Neural progenitor cell (in vitro differentiated cells): ENCODE measurements at regions not wholly inside any gene's neighbourhood (a gene's known extent, or its start where the extent isn't known, plus 50 kb on each side); places are given as distances from the start of the nearest gene placed in this dataset.

Source experiments
- DNase-seq: peaks from one replicate; pipeline ENCODE4 v3.0.0-alpha.2; 2016; ENCODE audit warnings: low spot score
- H2AFZ ChIP-seq: fragments of 200-600 bp; sonication (generic); replicated peaks from 2 replicates; pipeline ENCODE4 v1.6.1; 2016; ENCODE audit warnings: antibody characterized with exemption
- H3F3A ChIP-seq: fragments of 200-600 bp; sonication (generic); 2 replicates; pipeline ENCODE4 v1.6.1; 2016; ENCODE audit warnings: antibody characterized with exemption, low read depth
- H3K27ac ChIP-seq: fragments of 200-600 bp; sonication (generic); 2 replicates; pipeline ENCODE4 v1.5.1; 2016; ENCODE audit warnings: mild to moderate bottlenecking
- H3K27me3 ChIP-seq: fragments of 200-600 bp; sonication (generic); 2 replicates; pipeline ENCODE4 v1.6.1; 2016; ENCODE audit warnings: mild to moderate bottlenecking, moderate library complexity
- H3K36me3 ChIP-seq: fragments of 200-600 bp; sonication (generic); 2 replicates; pipeline ENCODE4 v1.5.1; 2016
- H3K4me1 ChIP-seq: fragments of 200-600 bp; sonication (generic); 2 replicates; pipeline ENCODE4 v1.6.1; 2016; ENCODE audit warnings: mixed run types
- H3K4me2 ChIP-seq: fragments of 200-600 bp; sonication (generic); 2 replicates; pipeline ENCODE4 v1.6.1; 2016
- H3K4me3 ChIP-seq: fragments of 200-600 bp; sonication (generic); 2 replicates; pipeline ENCODE4 v1.5.1; 2016
- H3K79me2 ChIP-seq: fragments of 200-600 bp; sonication (generic); 2 replicates; pipeline ENCODE4 v1.6.1; 2016; ENCODE audit warnings: low read depth
- H3K9ac ChIP-seq: fragments of 200-600 bp; sonication (generic); 2 replicates; pipeline ENCODE4 v1.6.1; 2016
- H3K9me3 ChIP-seq: fragments of 200-600 bp; sonication (generic); 2 replicates; pipeline ENCODE4 v1.5.1; 2016; ENCODE audit warnings: low read depth
- H4K20me1 ChIP-seq: fragments of 200-600 bp; sonication (generic); 2 replicates; pipeline ENCODE4 v1.6.1; 2016; ENCODE audit warnings: low read depth
- H3K27ac Mint-ChIP-seq: 3 replicates; pipeline ENCODE4 v1.8.0; 2021; ENCODE audit warnings: mixed read lengths
- H3K27me3 Mint-ChIP-seq: 2 replicates; pipeline ENCODE4 v1.8.0; 2022; ENCODE audit warnings: low read depth, mild to moderate bottlenecking, inconsistent platforms, moderate library complexity, mixed read lengths; ENCODE audit not compliant: insufficient read depth
- H3K36me3 Mint-ChIP-seq: 3 replicates; pipeline ENCODE4 v1.8.0; 2021; ENCODE audit warnings: mixed read lengths
- H3K4me1 Mint-ChIP-seq: 3 replicates; pipeline ENCODE4 v1.8.0; 2021; ENCODE audit warnings: mixed read lengths
- H3K4me3 Mint-ChIP-seq: 3 replicates; pipeline ENCODE4 v1.8.0; 2021; ENCODE audit warnings: mild to moderate bottlenecking, moderate library complexity, mixed read lengths
- H3K9me3 Mint-ChIP-seq: 3 replicates; pipeline ENCODE4 v1.8.0; 2020; ENCODE audit warnings: mixed read lengths
- CTCF ChIP-seq: fragments of 200-600 bp; sonication (generic); IDR thresholded peaks from 2 replicates; pipeline ENCODE4 v1.5.1; 2017; ENCODE audit warnings: antibody characterized with exemption, mild to moderate bottlenecking
- EZH2 ChIP-seq: fragments of 200-600 bp; sonication (generic); IDR thresholded peaks from 2 replicates; pipeline ENCODE4 v1.6.1; 2017; ENCODE audit warnings: antibody characterized with exemption, mild to moderate bottlenecking, moderate library complexity
- EZH2phosphoT487 ChIP-seq: fragments of 200-600 bp; sonication (generic); IDR thresholded peaks from 2 replicates; pipeline ENCODE4 v1.6.1; 2017; ENCODE audit warnings: antibody characterized with exemption

- H3K27me3 Mint-ChIP-seq = peaks cover 2% of the 10 kb centered on the region
- no peak overlapping the region for H3K27ac Mint-ChIP-seq
- no peak overlapping the region for H3K4me3 Mint-ChIP-seq
- peaks cover 13% of the 10 kb centered on the region for H3K4me1 Mint-ChIP-seq
- Histone ChIP-seq H2AFZ (no peak overlapping the region), H3K79me2 (no peaks in the 10 kb centered on the region), H3K9me3 (no peaks in the 10 kb centered on the region), H3K27ac (no peak overlapping the region), H4K20me1 (no peaks in the 10 kb centered on the region), H3K4me1 (peaks cover 5% of the 10 kb centered on the region), H3K9ac (no peak overlapping the region), H3K4me3 (no peak overlapping the region), H3F3A (no peaks in the 10 kb centered on the region), H3K36me3 (no peaks in the 10 kb centered on the region), H3K27me3 (no peaks in the 10 kb centered on the region), H3K4me2 (no peak overlapping the region)
- DNase-seq = no peak
- H3K36me3 Mint-ChIP-seq = no peaks in the 10 kb centered on the region
- TF ChIP-seq EZH2 (no peak), CTCF (no peak), EZH2phosphoT487 (no peak)
- H3K9me3 Mint-ChIP-seq = peaks cover 6% of the 10 kb centered on the region
Measured at GRCh38 chr4:137649711-137650450, 117.6 kb upstream of the PCDH18 start.

GRCh38 chr4:137648531-137648930 lies 116.2 kb upstream of the PCDH18 start:
- peak overlapping the region; percentile 68 for H2AFZ ChIP-seq
- peaks cover 6% of the 10 kb centered on the region for H3K9me3 Mint-ChIP-seq
- no peak for DNase-seq
- H3K27me3 ChIP-seq = no peaks in the 10 kb centered on the region
- H4K20me1 ChIP-seq = no peaks in the 10 kb centered on the region
- H3K4me1 Mint-ChIP-seq = peaks cover 13% of the 10 kb centered on the region
- no peaks in the 10 kb centered on the region for H3K9me3 ChIP-seq
- no peak overlapping the region for H3K4me3 Mint-ChIP-seq
- no peaks in the 10 kb centered on the region for H3K79me2 ChIP-seq
- peak overlapping the region; percentile 85 for H3K27ac Mint-ChIP-seq
- peaks cover 5% of the 10 kb centered on the region for H3K4me1 ChIP-seq
- H3K4me2 ChIP-seq = no peak overlapping the region
- H3K4me3 ChIP-seq = no peak overlapping the region
- H3K36me3 ChIP-seq = no peaks in the 10 kb centered on the region
- H3F3A ChIP-seq = no peaks in the 10 kb centered on the region
- no peak overlapping the region for H3K27ac ChIP-seq
- H3K27me3 Mint-ChIP-seq = peaks cover 2% of the 10 kb centered on the region
- no peaks in the 10 kb centered on the region for H3K36me3 Mint-ChIP-seq
- TF ChIP-seq CTCF = no peak
- H3K9ac ChIP-seq = no peak overlapping the region

- Histone ChIP-seq H3K27ac (no peak overlapping the region), H3K79me2 (no peaks in the 10 kb centered on the region), H3K27me3 (no peaks in the 10 kb centered on the region), H3K9me3 (no peaks in the 10 kb centered on the region), H3F3A (no peaks in the 10 kb centered on the region), H3K4me2 (no peak overlapping the region), H3K9ac (no peak overlapping the region), H2AFZ (no peak overlapping the region), H4K20me1 (no peaks in the 10 kb centered on the region), H3K4me1 (peaks cover 5% of the 10 kb centered on the region), H3K36me3 (no peaks in the 10 kb centered on the region), H3K4me3 (no peak overlapping the region)
- DNase-seq = no peak
- H3K4me3 Mint-ChIP-seq = no peak overlapping the region
- H3K27ac Mint-ChIP-seq = no peak overlapping the region
- peaks cover 2% of the 10 kb centered on the region for H3K27me3 Mint-ChIP-seq
- no peaks in the 10 kb centered on the region for H3K36me3 Mint-ChIP-seq
- TF ChIP-seq EZH2 (no peak), EZH2phosphoT487 (no peak), CTCF (no peak)
- H3K4me1 Mint-ChIP-seq = peaks cover 10% of the 10 kb centered on the region
- H3K9me3 Mint-ChIP-seq = peaks cover 6% of the 10 kb centered on the region
Measured at GRCh38 chr4:137647375-137647774, 115.1 kb upstream of the PCDH18 start.
